HCT116 (cell line): ENCODE measurements at regions not wholly inside any gene's neighbourhood (a gene's known extent, or its start where the extent isn't known, plus 50 kb on each side); places are given as distances from the start of the nearest gene placed in this dataset.

Experiments
- ATAC-seq: fragments of 200-7000 bp; cut with Tn5 transposase; 2 replicates; pipeline ENCODE4 v1.9.1; 2020; ENCODE audit warnings: mild to moderate bottlenecking, moderate library complexity
- BruUV-seq: library from RNA; stranded (reverse); fragments of 400-500 nt; replicated peaks from 2 replicates; lab custom pipeline; 2021; lab: Mats Ljungman, UMichigan
- CTCF ChIA-PET: fragments of 300-600 bp; sonication (Branson Sonifier 250); formaldehyde crosslinking; loops from one replicate; lab custom pipeline; 2021; ENCODE audit warnings: antibody characterized with exemption; lab: Charles Lee
- POLR2A ChIA-PET: fragments of 300-600, 350-600 bp; sonication (Branson Sonifier 250); formaldehyde crosslinking; loops from one replicate; lab custom pipeline; 2021; ENCODE audit warnings: antibody characterized with exemption; lab: Charles Lee
- RAD21 ChIA-PET, 2 experiments: fragments of 300-600 bp; sonication (Branson Sonifier 250); formaldehyde crosslinking; loops; one replicate each; lab custom pipeline; 2023; ENCODE audit warnings: low total read pairs in 2 of 2; ENCODE audit not compliant: uncharacterized antibody in 2 of 2, unreplicated experiment in 2 of 2, low non-redundant PET in 1 of 2; lab: Charles Lee
- DNase-seq: peaks from one replicate; pipeline ENCODE4 v3.0.0-alpha.2; 2010; ENCODE audit warnings: low read depth, low spot score
- H2AFZ ChIP-seq: fragments of 200-600 bp; shearing (Covaris generic), sonication (generic); 2 replicates; pipeline ENCODE4 v1.6.1; 2017; ENCODE audit warnings: low read depth, mixed run types, mixed read lengths, antibody characterized with exemption, low read length; ENCODE audit not compliant: poor library complexity, severe bottlenecking
- H3K27ac ChIP-seq: 2 replicates; pipeline ENCODE4 v1.5.1; 2012; ENCODE audit warnings: low read depth, low read length
- H3K27me3 ChIP-seq: fragments of 200-600 bp; sonication (generic); 2 replicates; pipeline ENCODE4 v1.6.1; 2016; ENCODE audit warnings: mixed run types, low read length, mixed read lengths; ENCODE audit not compliant: insufficient read depth
- H3K36me3 ChIP-seq, 2 experiments: fragments of 200-500 bp in 1 of 2; fragments of 200-600 bp in 1 of 2; sonication (Bioruptor generic) in 1 of 2; sonication (generic) in 1 of 2; 2 replicates each; pipeline versions ENCODE4 v1.5.1 to v1.6.1; 2014 to 2016; ENCODE audit warnings: low read length in 2 of 2, inconsistent platforms in 1 of 2, mixed read lengths in 1 of 2, mixed run types in 1 of 2; ENCODE audit not compliant: insufficient read depth in 2 of 2, control insufficient read depth in 1 of 2
- H3K4me1 ChIP-seq, 2 experiments: fragments of 200-600 bp in 1 of 2; sonication (generic) in 1 of 2; 2 replicates each; pipeline versions ENCODE4 v1.5.1 to v1.6.1; 2012 to 2017; ENCODE audit warnings: low read length in 2 of 2, inconsistent platforms in 1 of 2, mild to moderate bottlenecking in 1 of 2, mixed read lengths in 1 of 2, mixed run types in 1 of 2, moderate library complexity in 1 of 2; ENCODE audit not compliant: insufficient read depth in 2 of 2, control insufficient read depth in 1 of 2
- H3K4me2 ChIP-seq: fragments of 200-600 bp; sonication (generic); 2 replicates; pipeline ENCODE4 v1.6.1; 2017; ENCODE audit warnings: mixed run types, low read length, mixed read lengths
- H3K4me3 ChIP-seq, 2 experiments: fragments of 200-600 bp in 1 of 2; sonication (generic) in 1 of 2; replicated peaks in 1 of 2; 2 replicates each; pipeline ENCODE4 v1.5.1; 2011 to 2016; ENCODE audit warnings: low read length in 2 of 2, control low read depth in 1 of 2, low read depth in 1 of 2, mild to moderate bottlenecking in 1 of 2, mixed read lengths in 1 of 2, mixed run types in 1 of 2
- H3K79me2 ChIP-seq: fragments of 200-600 bp; sonication (generic); 2 replicates; pipeline ENCODE4 v1.6.1; 2017; ENCODE audit warnings: mild to moderate bottlenecking, mixed run types, low read length, moderate library complexity, mixed read lengths; ENCODE audit not compliant: insufficient read depth
- H3K9ac ChIP-seq: fragments of 200-600 bp; sonication (generic); 2 replicates; pipeline ENCODE4 v1.6.1; 2016; ENCODE audit warnings: low read length, mixed read lengths
- H3K9me2 ChIP-seq: fragments of 200-600 bp; sonication (generic), shearing (Covaris generic); 2 replicates; pipeline ENCODE4 v1.6.1; 2017; ENCODE audit warnings: mixed run types, mild to moderate bottlenecking, moderate library complexity; ENCODE audit not compliant: insufficient read depth
- H3K9me3 ChIP-seq, 2 experiments: fragments of 200-500 bp in 1 of 2; fragments of 200-600 bp in 1 of 2; sonication (Bioruptor generic) in 1 of 2; sonication (generic) in 1 of 2; 2 replicates each; pipeline ENCODE4 v1.6.1; 2014 to 2017; ENCODE audit warnings: low read length in 2 of 2, mixed read lengths in 2 of 2, inconsistent platforms in 1 of 2, low read depth in 1 of 2, mild to moderate bottlenecking in 1 of 2, mixed run types in 1 of 2, moderate library complexity in 1 of 2; ENCODE audit not compliant: control insufficient read depth in 1 of 2, insufficient read depth in 1 of 2
- H4K20me1 ChIP-seq: fragments of 200-600 bp; sonication (generic), shearing (Covaris generic); 2 replicates; pipeline ENCODE4 v1.6.1; 2017; ENCODE audit warnings: mixed run types, mild to moderate bottlenecking, moderate library complexity; ENCODE audit not compliant: insufficient read depth
- ATF3 ChIP-seq: IDR thresholded peaks from 2 replicates; pipeline ENCODE4 v1.6.1; 2012
- EZH2 ChIP-seq: fragments of 200-600 bp; sonication (generic); IDR thresholded peaks from 2 replicates; pipeline ENCODE4 v1.6.1; 2017; ENCODE audit warnings: antibody characterized with exemption, mixed run types
- EZH2phosphoT487 ChIP-seq: fragments of 200-600 bp; IDR thresholded peaks from 2 replicates; pipeline ENCODE4 v1.6.1; 2018; ENCODE audit warnings: antibody characterized with exemption, borderline replicate concordance
- FOSL1 ChIP-seq: IDR thresholded peaks from 2 replicates; pipeline ENCODE4 v1.6.1; 2012; ENCODE audit warnings: low read depth
- MAX ChIP-seq: IDR thresholded peaks from 2 replicates; pipeline ENCODE4 v1.6.1; 2012
- REST ChIP-seq: IDR thresholded peaks from 2 replicates; pipeline ENCODE4 v1.6.1; 2012; ENCODE audit warnings: low read depth
- SIN3A ChIP-seq: IDR thresholded peaks from 2 replicates; pipeline ENCODE4 v1.6.1; 2012; ENCODE audit warnings: low read depth
- SP1 ChIP-seq: IDR thresholded peaks from 2 replicates; pipeline ENCODE4 v1.6.1; 2012; ENCODE audit warnings: low read depth
- TCF7L2 ChIP-seq: IDR thresholded peaks from 2 replicates; pipeline ENCODE4 v1.7.0; 2011; ENCODE audit warnings: borderline replicate concordance, inconsistent platforms; ENCODE audit not compliant: insufficient read depth, insufficient read length; ENCODE audit errors: extremely low read depth
- intact Hi-C: fragments of 100-400 bp; cut with micrococcal nuclease; formaldehyde crosslinking; loops from 2 replicates; pipeline ENCODE4 v1.10.0; 2022

GRCh38 chr20:59406446-59406845 lies 106.0 kb downstream of the EDN3 start:
- H3K79me2 ChIP-seq, result no peaks in the 10 kb centered on the region
- H3K4me2 ChIP-seq, result no peak overlapping the region
- H2AFZ ChIP-seq, result no peak overlapping the region
- CTCF ChIA-PET, result interaction anchor here (1.9 kb wide), 1 partner anchor 536 kb away, joined by 5 read pairs; no protein-coding TSS in a partner anchor
- H3K9me2 ChIP-seq, result no peaks in the 10 kb centered on the region
- H3K9me3 ChIP-seq, result no peaks in the 10 kb centered on the region
- peaks cover 58% of the 10 kb centered on the region for H3K27me3 ChIP-seq
- H3K4me1 ChIP-seq, result peaks cover 0 to 2% of the 10 kb centered on the region in 2 experiments; a peak in 1 of 4 replicates
- intact Hi-C loops, result no loop called here
- no peak overlapping the region for H3K4me3 ChIP-seq
- no peaks in the 10 kb centered on the region for H4K20me1 ChIP-seq
- TF ChIP-seq SIN3A (no peak), EZH2 (no peak), FOSL1 (no peak), SP1 (no peak)
- TF ChIP-seq, all 23 proteins: peak for 0
- ChIA-PET POLR2A (no interaction called here), RAD21 (no interaction called here)
- ATAC-seq (no peak), DNase-seq (no peak)
- Histone ChIP-seq H3K9ac (no peak overlapping the region), H3K36me3 (no peaks in the 10 kb centered on the region), H3K27ac (no peak overlapping the region)
- BruUV-seq, result no TSS peak

- POLR2A ChIA-PET, result no interaction called here
- H4K20me1 ChIP-seq, result no peaks in the 10 kb centered on the region
- no peak overlapping the region for H3K9ac ChIP-seq
- no peaks in the 10 kb centered on the region for H3K9me2 ChIP-seq
- H3K9me3 ChIP-seq, result no peaks in the 10 kb centered on the region
- no peak overlapping the region for H3K4me3 ChIP-seq
- ATAC-seq (no peak), DNase-seq (no peak)
- no peak overlapping the region for H3K27ac ChIP-seq
- H3K4me1 ChIP-seq, result no peaks in the 10 kb centered on the region
- CTCF ChIA-PET, result no interaction called here
- no peak overlapping the region for H3K4me2 ChIP-seq
- H3K36me3 ChIP-seq, result no peaks in the 10 kb centered on the region
- no peak for TF ChIP-seq TCF7L2
- no peak for TF ChIP-seq REST
- TF ChIP-seq EZH2phosphoT487, result no peak
- no peak for TF ChIP-seq ATF3
- no peak for TF ChIP-seq EZH2
- no peak for TF ChIP-seq MAX
- H3K79me2 ChIP-seq, result no peaks in the 10 kb centered on the region
- RAD21 ChIA-PET, result interaction anchor here in 1 of 2 experiments (0.6 kb wide), 1 partner anchor 329 kb away, joined by 3 read pairs; no protein-coding TSS in a partner anchor
- peaks cover 16% of the 10 kb centered on the region for H3K27me3 ChIP-seq
- no peak overlapping the region for H2AFZ ChIP-seq
- BruUV-seq, result no TSS peak
- intact Hi-C loops, result no loop called here
These were observed 110.8 kb downstream of the EDN3 start for GRCh38 chr20:59411170-59411569.
